CD4-positive, alpha-beta T cell treated with Interleukin-17A for 4 hours (primary cell): ENCODE measurements at regions not wholly inside any gene's neighbourhood (a gene's known extent, or its start where the extent isn't known, plus 50 kb on each side); places are given as distances from the start of the nearest gene placed in this dataset.
"Not testable (repeated sequence)": the region's sequence is repeated elsewhere in the genome, so short reads cannot be mapped to it uniquely, and the experiment has no call there.

Source experiments
- DNase-seq: peaks from one replicate; pipeline ENCODE4 v3.0.0-alpha.2; 2020; ENCODE audit warnings: mixed read lengths

- no peak for DNase-seq
Observed at GRCh38 chr3:95200384-95200783, 1137.5 kb downstream of the NSUN3 start.

GRCh38 chr3:95210878-95211277 is 1148.0 kb downstream of the NSUN3 start:
- DNase-seq = no peak

GRCh38 chr3:95212117-95212516 is 1149.3 kb downstream of the NSUN3 start:
- no peak for DNase-seq

- DNase-seq = no peak
Observed at GRCh38 chr3:95215437-95215957, 1152.6 kb downstream of the NSUN3 start.

- no peak for DNase-seq
Observed at GRCh38 chr3:95217661-95218060, 1154.8 kb downstream of the NSUN3 start.

- DNase-seq = no peak
Observed at GRCh38 chr3:95218484-95218883, 1155.6 kb downstream of the NSUN3 start.

GRCh38 chr3:95226437-95226836 is 1163.6 kb downstream of the NSUN3 start:
- DNase-seq = no peak

GRCh38 chr3:95227092-95227491 is 1164.2 kb downstream of the NSUN3 start:
- no peak for DNase-seq

GRCh38 chr3:95228416-95228815 is 1165.6 kb downstream of the NSUN3 start:
- no peak for DNase-seq

GRCh38 chr3:95235916-95236315 is 1173.1 kb downstream of the NSUN3 start:
- DNase-seq = no peak

GRCh38 chr3:95237783-95238182 is 1174.9 kb downstream of the NSUN3 start:
- DNase-seq = no peak

- no peak for DNase-seq
Observed at GRCh38 chr3:95240395-95240794, 1177.5 kb downstream of the NSUN3 start.

- DNase-seq = not testable (repeated sequence)
Observed at GRCh38 chr3:95241256-95241655, 1178.4 kb downstream of the NSUN3 start.

GRCh38 chr3:95246413-95246812 is 1183.6 kb downstream of the NSUN3 start:
- no peak for DNase-seq

GRCh38 chr3:95254061-95254460 is 1191.2 kb downstream of the NSUN3 start:
- no peak for DNase-seq

GRCh38 chr3:95254758-95255157 is 1191.9 kb downstream of the NSUN3 start:
- DNase-seq = no peak

GRCh38 chr3:95265129-95265528 is 1202.3 kb downstream of the NSUN3 start:
- DNase-seq = no peak

GRCh38 chr3:95271395-95271794 is 1208.5 kb downstream of the NSUN3 start:
- no peak for DNase-seq

GRCh38 chr3:95272166-95272565 is 1209.3 kb downstream of the NSUN3 start:
- no peak for DNase-seq

- DNase-seq = no peak
Observed at GRCh38 chr3:95272781-95273180, 1209.9 kb downstream of the NSUN3 start.

- no peak for DNase-seq
Observed at GRCh38 chr3:95277613-95278012, 1214.8 kb downstream of the NSUN3 start.

- no peak for DNase-seq
Observed at GRCh38 chr3:95280711-95281352, 1218.0 kb downstream of the NSUN3 start.

GRCh38 chr3:95289295-95289694 is 1226.4 kb downstream of the NSUN3 start:
- no peak for DNase-seq

GRCh38 chr3:95297581-95297980 is 1234.7 kb downstream of the NSUN3 start:
- no peak for DNase-seq

GRCh38 chr3:95302044-95302443 is 1239.2 kb downstream of the NSUN3 start:
- no peak for DNase-seq
